Liver (tissue), 8 donors: ENCODE measurements at regions not wholly inside any gene's neighbourhood (a gene's known extent, or its start where the extent isn't known, plus 50 kb on each side); places are given as distances from the start of the nearest gene placed in this dataset.

Experiments
- DNase-seq: peaks from one replicate; pipeline ENCODE4 v3.0.0-alpha.2; 2017; ENCODE audit warnings: low spot score
- H3K27ac ChIP-seq, 2 donors: one replicate each; pipeline ENCODE4 v1.7.0; 2013; ENCODE audit warnings: inconsistent platforms in 2 of 2, low read length in 2 of 2, control low read depth in 1 of 2, low read depth in 1 of 2, mild to moderate bottlenecking in 1 of 2
- H3K27me3 ChIP-seq, 4 donors: one replicate each; pipeline versions ENCODE4 v1.6.1 to v1.7.0; 2013; ENCODE audit warnings: low read length in 3 of 4, inconsistent platforms in 1 of 4, mild to moderate bottlenecking in 1 of 4, moderate library complexity in 1 of 4; ENCODE audit not compliant: control insufficient read depth in 4 of 4, insufficient read depth in 4 of 4
- H3K36me3 ChIP-seq, 4 donors: one replicate each; pipeline versions ENCODE4 v1.6.1 to v1.7.0; 2013; ENCODE audit warnings: low read length in 3 of 4, mild to moderate bottlenecking in 3 of 4, low read depth in 1 of 4, moderate library complexity in 1 of 4; ENCODE audit not compliant: control insufficient read depth in 4 of 4, insufficient read depth in 3 of 4
- H3K4me1 ChIP-seq, 4 donors: one replicate each; pipeline versions ENCODE4 v1.6.1 to v1.7.0; 2013; ENCODE audit warnings: low read length in 3 of 4, mild to moderate bottlenecking in 3 of 4, moderate library complexity in 1 of 4; ENCODE audit not compliant: control insufficient read depth in 4 of 4, insufficient read depth in 4 of 4
- H3K4me3 ChIP-seq, 3 donors: one replicate each; pipeline versions ENCODE4 v1.6.1 to v1.7.0; 2013; ENCODE audit warnings: low read length in 3 of 3, control low read depth in 1 of 3, low read depth in 1 of 3, mild to moderate bottlenecking in 1 of 3
- H3K9ac ChIP-seq, 2 donors: one replicate each; pipeline ENCODE4 v1.7.0; 2013; ENCODE audit warnings: low read length in 2 of 2, mild to moderate bottlenecking in 2 of 2, moderate library complexity in 2 of 2, control low read depth in 1 of 2, low read depth in 1 of 2
- H3K9me3 ChIP-seq, 4 donors: one replicate each; pipeline versions ENCODE4 v1.6.1 to v1.7.0; 2013; ENCODE audit warnings: low read length in 3 of 4; ENCODE audit not compliant: control insufficient read depth in 4 of 4
- ATF3 ChIP-seq: IDR thresholded peaks from 2 replicates; pipeline ENCODE4 v1.6.1; 2016; ENCODE audit warnings: antibody characterized with exemption
- CTCF ChIP-seq: fragments of 150-350 bp; IDR thresholded peaks from 2 replicates; pipeline ENCODE4 v1.5.1; 2017; ENCODE audit warnings: improper control_type of control experiment, low read depth, low read length; ENCODE audit not compliant: missing input control
- EGR1 ChIP-seq, 2 donors: IDR thresholded peaks; 2 replicates each; pipeline ENCODE4 v1.6.1; 2016 to 2018; ENCODE audit warnings: antibody characterized with exemption in 2 of 2, low read depth in 2 of 2
- FOXA1 ChIP-seq: IDR thresholded peaks from 2 replicates; pipeline ENCODE4 v1.6.1; 2016; ENCODE audit warnings: antibody characterized with exemption
- FOXA2 ChIP-seq: IDR thresholded peaks from 2 replicates; pipeline ENCODE4 v1.6.1; 2016; ENCODE audit warnings: antibody characterized with exemption
- GABPA ChIP-seq, 2 donors: IDR thresholded peaks in 1 of 2; conservative IDR thresholded peaks in 1 of 2; 2 replicates each; pipeline ENCODE4 v1.6.1; 2016; ENCODE audit warnings: antibody characterized with exemption in 2 of 2, mild to moderate bottlenecking in 1 of 2, moderate library complexity in 1 of 2
- HNF4A ChIP-seq, 2 donors: conservative IDR thresholded peaks; 2 replicates each; pipeline ENCODE4 v1.6.1; 2016; ENCODE audit warnings: antibody characterized with exemption in 2 of 2, mild to moderate bottlenecking in 2 of 2
- HNF4G ChIP-seq: IDR thresholded peaks from 2 replicates; pipeline ENCODE4 v1.6.1; 2016; ENCODE audit warnings: antibody characterized with exemption
- JUND ChIP-seq, 2 donors: IDR thresholded peaks; 2 replicates each; pipeline ENCODE4 v1.6.1; 2016; ENCODE audit warnings: antibody characterized with exemption in 2 of 2
- MAX ChIP-seq: IDR thresholded peaks from 2 replicates; pipeline ENCODE4 v1.6.1; 2016; ENCODE audit warnings: antibody characterized with exemption
- NR2F2 ChIP-seq: IDR thresholded peaks from 2 replicates; pipeline ENCODE4 v1.6.1; 2016; ENCODE audit warnings: antibody characterized with exemption
- REST ChIP-seq: IDR thresholded peaks from 2 replicates; pipeline ENCODE4 v1.6.1; 2016; ENCODE audit warnings: antibody characterized with exemption, mild to moderate bottlenecking
- RXRA ChIP-seq, 2 donors: IDR thresholded peaks; 2 replicates each; pipeline ENCODE4 v1.6.1; 2017 to 2018; ENCODE audit warnings: antibody characterized with exemption in 2 of 2, mild to moderate bottlenecking in 1 of 2
- TAF1 ChIP-seq: conservative IDR thresholded peaks from 2 replicates; pipeline ENCODE4 v1.6.1; 2016; ENCODE audit warnings: antibody characterized with exemption, mild to moderate bottlenecking
- YY1 ChIP-seq: IDR thresholded peaks from 2 replicates; pipeline ENCODE4 v1.6.1; 2016; ENCODE audit warnings: antibody characterized with exemption, mild to moderate bottlenecking
- WGBS: extraction: QIAGEN DNeasy Blood & Tissue Kit; methylation state at CpG from one replicate; pipeline ENCODE4 v1.1.7; 2013; 5-methylcytosine and 5-hydroxymethylcytosine counted together
- donor health status: healthy.
- donor health status: healthy.
- donor health status: healthy.
- donor health status: healthy.
- donor health status: healthy.

- no peak overlapping the region for H3K9ac ChIP-seq
- no peaks in the 10 kb centered on the region for H3K9me3 ChIP-seq
- DNase-seq: no peak
- no peaks in the 10 kb centered on the region for H3K27me3 ChIP-seq
- H3K27ac ChIP-seq: no peak overlapping the region
- TF ChIP-seq CTCF (no peak), NR2F2 (no peak), GABPA (IDR thresholded peaks at IDR 0.05 in 1 of 2, conservative IDR thresholded peaks at IDR 0.05 in 1 of 2) (no peak), FOXA2 (no peak), MAX (no peak), HNF4G (no peak), TAF1 (no peak), ATF3 (no peak)
- no peaks in the 10 kb centered on the region for H3K4me1 ChIP-seq
- H3K4me3 ChIP-seq: no peak overlapping the region
- no peaks in the 10 kb centered on the region for H3K36me3 ChIP-seq
Observed at GRCh38 chr2:13390676-13391075, 673.9 kb downstream of the TRIB2 start.

- TF ChIP-seq EGR1 (IDR thresholded peaks at IDR 0.05; ENCODE audit: low read depth in 2 of 2): no peak
- no peak for TF ChIP-seq JUND (IDR thresholded peaks at IDR 0.05)
- TF ChIP-seq HNF4G: no peak
- no peak for TF ChIP-seq RXRA (IDR thresholded peaks at IDR 0.05)
- TF ChIP-seq TAF1: no peak
- TF ChIP-seq HNF4A (conservative IDR thresholded peaks at IDR 0.05): no peak
- no peak for TF ChIP-seq FOXA1
- no peak for TF ChIP-seq YY1
- no peak for TF ChIP-seq CTCF
- TF ChIP-seq ATF3: no peak
- TF ChIP-seq FOXA2: no peak
- TF ChIP-seq REST: no peak
- WGBS: 52% methylated on average over 2 of the region's 2 CpGs
- no peak for DNase-seq
- H3K27me3 ChIP-seq: no peaks in the 10 kb centered on the region
- H3K4me1 ChIP-seq: no peaks in the 10 kb centered on the region
- H3K27ac ChIP-seq: no peak overlapping the region
- no peak overlapping the region for H3K9ac ChIP-seq
- H3K9me3 ChIP-seq: no peaks in the 10 kb centered on the region
- H3K4me3 ChIP-seq: no peak overlapping the region
- H3K36me3 ChIP-seq: no peaks in the 10 kb centered on the region
Observed at GRCh38 chr2:13401312-13401711, 684.6 kb downstream of the TRIB2 start.
